ENCODE measurements at regions not wholly inside any gene's neighbourhood (a gene's known extent, or its start where the extent isn't known, plus 50 kb on each side); places are given as distances from the start of the nearest gene placed in this dataset.

DNA sequence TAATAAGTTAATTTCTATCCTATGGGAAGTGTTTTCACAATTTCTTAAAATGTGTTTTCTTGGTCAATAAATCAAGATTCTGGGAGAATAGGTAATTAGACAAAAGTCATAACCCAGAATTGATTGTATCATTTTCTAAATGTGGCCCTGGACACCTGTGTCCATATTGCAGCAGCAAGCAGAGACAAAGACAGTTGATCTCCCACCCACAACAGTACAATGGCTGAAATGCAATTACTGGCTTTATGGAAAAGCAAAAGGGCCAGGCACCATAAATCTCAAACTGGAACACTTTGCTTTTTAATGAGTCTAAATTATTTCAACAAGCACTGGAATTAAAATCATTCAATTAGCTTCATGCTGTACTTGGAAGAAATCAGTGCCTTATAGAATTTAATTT is 157.2 kb downstream of the ESM1 start:
- TF ChIP-seq POLR2AphosphoS5 (IDR thresholded peaks at IDR 0.05), result no peak
- TF ChIP-seq, protein P1, sequence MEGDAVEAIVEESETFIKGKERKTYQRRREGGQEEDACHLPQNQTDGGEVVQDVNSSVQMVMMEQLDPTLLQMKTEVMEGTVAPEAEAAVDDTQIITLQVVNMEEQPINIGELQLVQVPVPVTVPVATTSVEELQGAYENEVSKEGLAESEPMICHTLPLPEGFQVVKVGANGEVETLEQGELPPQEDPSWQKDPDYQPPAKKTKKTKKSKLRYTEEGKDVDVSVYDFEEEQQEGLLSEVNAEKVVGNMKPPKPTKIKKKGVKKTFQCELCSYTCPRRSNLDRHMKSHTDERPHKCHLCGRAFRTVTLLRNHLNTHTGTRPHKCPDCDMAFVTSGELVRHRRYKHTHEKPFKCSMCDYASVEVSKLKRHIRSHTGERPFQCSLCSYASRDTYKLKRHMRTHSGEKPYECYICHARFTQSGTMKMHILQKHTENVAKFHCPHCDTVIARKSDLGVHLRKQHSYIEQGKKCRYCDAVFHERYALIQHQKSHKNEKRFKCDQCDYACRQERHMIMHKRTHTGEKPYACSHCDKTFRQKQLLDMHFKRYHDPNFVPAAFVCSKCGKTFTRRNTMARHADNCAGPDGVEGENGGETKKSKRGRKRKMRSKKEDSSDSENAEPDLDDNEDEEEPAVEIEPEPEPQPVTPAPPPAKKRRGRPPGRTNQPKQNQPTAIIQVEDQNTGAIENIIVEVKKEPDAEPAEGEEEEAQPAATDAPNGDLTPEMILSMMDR (IDR thresholded peaks at IDR 0.05), result no peak
